HG02840 (cell line): ENCODE measurements at regions not wholly inside any gene's neighbourhood (a gene's known extent, or its start where the extent isn't known, plus 50 kb on each side); places are given as distances from the start of the nearest gene placed in this dataset.

Experiments
- ATAC-seq: cut with Tn5 transposase; IDR thresholded peaks from one replicate; pipeline ENCODE4 v1.9.1; 2021; ENCODE audit warnings: mild to moderate bottlenecking, moderate library complexity, moderate number of reproducible peaks; ENCODE audit not compliant: unreplicated experiment, low FRiP score

- ATAC-seq = no peak
These were observed 63.4 kb upstream of the IGF1 start for GRCh38 chr12:102543494-102544485.

- no peak for ATAC-seq
These were observed 62.6 kb upstream of the IGF1 start for GRCh38 chr12:102542816-102543440.

DNA sequence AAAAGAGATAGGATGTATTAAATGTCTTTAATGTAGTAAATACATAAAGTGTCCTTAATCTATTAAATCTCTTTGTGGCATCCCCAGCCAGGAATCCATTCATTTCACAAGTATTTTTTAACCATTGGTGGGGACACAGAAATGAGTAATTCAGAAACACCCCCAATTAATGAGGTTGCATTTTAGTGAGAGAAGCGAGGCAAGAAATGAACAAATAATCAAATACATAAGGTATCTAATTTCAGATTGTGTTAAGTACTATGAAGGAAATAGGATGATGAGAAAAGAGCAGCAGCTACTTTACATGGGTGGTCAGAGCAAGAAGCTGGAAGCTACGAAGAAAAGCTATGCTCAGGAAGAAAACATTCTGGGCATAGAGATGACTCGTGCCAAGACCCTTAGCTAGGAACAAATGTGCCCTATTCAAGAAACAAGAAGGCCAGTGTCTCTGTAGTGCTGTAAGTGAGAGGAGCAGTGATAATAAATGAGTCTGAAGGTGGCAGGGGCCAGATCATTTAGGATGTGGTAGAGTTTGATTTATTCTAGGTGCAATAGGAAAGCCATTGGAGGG lies 60.5 kb upstream of the IGF1 start:
- ATAC-seq = no peak

- no peak for ATAC-seq
These were observed 59.5 kb upstream of the IGF1 start for GRCh38 chr12:102539651-102540553.

- no peak for ATAC-seq
These were observed 54.9 kb upstream of the IGF1 start for GRCh38 chr12:102535306-102535705.

GRCh38 chr12:102534899-102535298 lies 54.5 kb upstream of the IGF1 start:
- no peak for ATAC-seq

- no peak for ATAC-seq
These were observed 53.3 kb upstream of the IGF1 start for GRCh38 chr12:102533483-102534215.
